Liver (tissue), 3 donors: ENCODE measurements at regions not wholly inside any gene's neighbourhood (a gene's known extent, or its start where the extent isn't known, plus 50 kb on each side); places are given as distances from the start of the nearest gene placed in this dataset.

Source experiments
- EGR1 ChIP-seq, 2 donors: IDR thresholded peaks; 2 replicates each; pipeline ENCODE4 v1.6.1; 2016 to 2018; ENCODE audit warnings: antibody characterized with exemption in 2 of 2, low read depth in 2 of 2
- FOXA1 ChIP-seq: IDR thresholded peaks from 2 replicates; pipeline ENCODE4 v1.6.1; 2016; ENCODE audit warnings: antibody characterized with exemption
- GABPA ChIP-seq, 2 donors: IDR thresholded peaks in 1 of 2; conservative IDR thresholded peaks in 1 of 2; 2 replicates each; pipeline ENCODE4 v1.6.1; 2016; ENCODE audit warnings: antibody characterized with exemption in 2 of 2, mild to moderate bottlenecking in 1 of 2, moderate library complexity in 1 of 2
- HNF4A ChIP-seq, 2 donors: conservative IDR thresholded peaks; 2 replicates each; pipeline ENCODE4 v1.6.1; 2016; ENCODE audit warnings: antibody characterized with exemption in 2 of 2, mild to moderate bottlenecking in 2 of 2
- RAD21 ChIP-seq, 2 donors: IDR thresholded peaks; 2 replicates each; pipeline ENCODE4 v1.6.1; 2016; ENCODE audit warnings: antibody characterized with exemption in 2 of 2, mild to moderate bottlenecking in 2 of 2
- RXRA ChIP-seq, 2 donors: IDR thresholded peaks; 2 replicates each; pipeline ENCODE4 v1.6.1; 2017 to 2018; ENCODE audit warnings: antibody characterized with exemption in 2 of 2, mild to moderate bottlenecking in 1 of 2
- SP1 ChIP-seq: IDR thresholded peaks from 2 replicates; pipeline ENCODE4 v1.6.1; 2018; ENCODE audit warnings: antibody characterized with exemption, mild to moderate bottlenecking
- TAF1 ChIP-seq: conservative IDR thresholded peaks from 2 replicates; pipeline ENCODE4 v1.6.1; 2016; ENCODE audit warnings: antibody characterized with exemption, mild to moderate bottlenecking
- TF ChIP-seq, protein P1 (sequence below): fragments of 150-350 bp; IDR thresholded peaks from 2 replicates; pipeline ENCODE4 v1.5.1; 2017; ENCODE audit warnings: improper control_type of control experiment, low read depth, low read length; ENCODE audit not compliant: missing input control
- TF ChIP-seq, protein P2 (sequence below): IDR thresholded peaks from 2 replicates; pipeline ENCODE4 v1.6.1; 2016; ENCODE audit warnings: antibody characterized with exemption
- donor health status: healthy.
- donor health status: healthy.

DNA sequence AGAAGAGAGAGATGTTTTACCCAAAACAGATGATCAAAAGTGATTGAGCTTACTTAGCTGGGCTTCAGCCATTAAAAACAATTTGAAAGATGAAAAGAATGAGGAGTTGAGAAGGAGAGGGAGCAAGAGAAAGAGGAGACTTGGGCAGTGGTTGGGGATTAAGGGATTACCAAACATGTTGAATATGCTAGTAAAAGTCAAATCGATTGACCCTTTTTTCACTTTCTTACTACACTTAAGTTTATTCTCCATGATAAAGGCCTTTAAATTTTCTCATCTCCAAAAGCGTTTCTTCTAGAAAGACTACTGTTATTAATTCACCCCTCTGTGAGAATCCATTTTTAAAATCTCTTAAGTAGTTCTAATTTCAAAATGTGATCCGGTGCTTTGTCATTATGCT, 1254.0 kb upstream of the PHF14 start:
- TF ChIP-seq, protein P1, sequence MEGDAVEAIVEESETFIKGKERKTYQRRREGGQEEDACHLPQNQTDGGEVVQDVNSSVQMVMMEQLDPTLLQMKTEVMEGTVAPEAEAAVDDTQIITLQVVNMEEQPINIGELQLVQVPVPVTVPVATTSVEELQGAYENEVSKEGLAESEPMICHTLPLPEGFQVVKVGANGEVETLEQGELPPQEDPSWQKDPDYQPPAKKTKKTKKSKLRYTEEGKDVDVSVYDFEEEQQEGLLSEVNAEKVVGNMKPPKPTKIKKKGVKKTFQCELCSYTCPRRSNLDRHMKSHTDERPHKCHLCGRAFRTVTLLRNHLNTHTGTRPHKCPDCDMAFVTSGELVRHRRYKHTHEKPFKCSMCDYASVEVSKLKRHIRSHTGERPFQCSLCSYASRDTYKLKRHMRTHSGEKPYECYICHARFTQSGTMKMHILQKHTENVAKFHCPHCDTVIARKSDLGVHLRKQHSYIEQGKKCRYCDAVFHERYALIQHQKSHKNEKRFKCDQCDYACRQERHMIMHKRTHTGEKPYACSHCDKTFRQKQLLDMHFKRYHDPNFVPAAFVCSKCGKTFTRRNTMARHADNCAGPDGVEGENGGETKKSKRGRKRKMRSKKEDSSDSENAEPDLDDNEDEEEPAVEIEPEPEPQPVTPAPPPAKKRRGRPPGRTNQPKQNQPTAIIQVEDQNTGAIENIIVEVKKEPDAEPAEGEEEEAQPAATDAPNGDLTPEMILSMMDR, result no peak
- no peak for TF ChIP-seq RAD21 (IDR thresholded peaks at IDR 0.05)
- no peak for TF ChIP-seq TAF1
- no peak for TF ChIP-seq FOXA1
- TF ChIP-seq RXRA (IDR thresholded peaks at IDR 0.05), result no peak
- no peak for TF ChIP-seq SP1
- TF ChIP-seq, protein P2, sequence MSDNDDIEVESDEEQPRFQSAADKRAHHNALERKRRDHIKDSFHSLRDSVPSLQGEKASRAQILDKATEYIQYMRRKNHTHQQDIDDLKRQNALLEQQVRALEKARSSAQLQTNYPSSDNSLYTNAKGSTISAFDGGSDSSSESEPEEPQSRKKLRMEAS, result no peak
- TF ChIP-seq HNF4A (conservative IDR thresholded peaks at IDR 0.05), result no peak
- TF ChIP-seq GABPA (IDR thresholded peaks at IDR 0.05 in 1 of 2, conservative IDR thresholded peaks at IDR 0.05 in 1 of 2), result no peak
- TF ChIP-seq EGR1 (IDR thresholded peaks at IDR 0.05; ENCODE audit: low read depth in 2 of 2), result no peak
